ENCODE measurements at regions not wholly inside any gene's neighbourhood (a gene's known extent, or its start where the extent isn't known, plus 50 kb on each side); places are given as distances from the start of the nearest gene placed in this dataset.

- TF ChIP-seq POLR2A (IDR thresholded peaks at IDR 0.05; ENCODE audit: control extremely low read depth in 1 of 2, low read depth in 2 of 2, low read length in 2 of 2) (no peak), CBX5 (IDR thresholded peaks at IDR 0.05; ENCODE audit: low read depth, low read length) (no peak), HDAC6 (IDR thresholded peaks at IDR 0.05; ENCODE audit: low read depth, low read length) (no peak), YY1 (IDR thresholded peaks at IDR 0.05; ENCODE audit: low read depth, low read length) (no peak)
Observed at GRCh38 chr2:6353669-6354068, 512.0 kb downstream of the CMPK2 start (continued).

Data from H1 (cell line).